ENCODE measurements at regions not wholly inside any gene's neighbourhood (a gene's known extent, or its start where the extent isn't known, plus 50 kb on each side); places are given as distances from the start of the nearest gene placed in this dataset.

- Mint-ChIP-seq H3K4me3 (no peak overlapping the region), H3K4me1 (no peaks in the 10 kb centered on the region), H3K9me3 (peaks cover 0 to 2% (median 0%) of the 10 kb centered on the region in 7 donors), H3K36me3 (no peaks in the 10 kb centered on the region), H3K27me3 (ENCODE audit: low read depth in 3 of 3) (peaks cover 0 to 2% (median 0%) of the 10 kb centered on the region in 3 donors), H3K27ac (no peak overlapping the region)
- Histone ChIP-seq H2AFZ (ENCODE audit: insufficient read depth, low read depth, low read length, poor library complexity, severe bottlenecking) (no peak overlapping the region), H3K79me2 (ENCODE audit: insufficient read depth, low read length) (no peaks in the 10 kb centered on the region), H3K4me2 (replicated peaks; ENCODE audit: extremely low read depth, low read length, poor library complexity, severe bottlenecking) (no peak overlapping the region), H3K4me3 (replicated peaks in 1 of 3; ENCODE audit: low read depth in 2 of 3, low read length in 3 of 3) (no peak overlapping the region), H4K20me1 (ENCODE audit: insufficient read depth, low read length) (no peaks in the 10 kb centered on the region), H3K27me3 (ENCODE audit: control insufficient read depth in 2 of 2, insufficient read depth in 2 of 2, low read length in 2 of 2) (no peaks in the 10 kb centered on the region), H3K36me3 (replicated peaks in 1 of 2; ENCODE audit: control insufficient read depth in 1 of 2, insufficient read depth in 2 of 2, low read length in 2 of 2) (no peaks in the 10 kb centered on the region), H3K9ac (ENCODE audit: insufficient read depth, low read length, poor library complexity, severe bottlenecking) (no peak overlapping the region), H3K4me1 (ENCODE audit: control insufficient read depth in 1 of 2, insufficient read depth in 2 of 2, low read length in 2 of 2) (no peaks in the 10 kb centered on the region), H3K9me3 (replicated peaks in 1 of 2; ENCODE audit: control insufficient read depth in 1 of 2, insufficient read depth in 1 of 2, low read length in 2 of 2) (no peaks in the 10 kb centered on the region), H3K27ac (ENCODE audit: low read depth in 1 of 2, low read length in 2 of 2) (no peak overlapping the region)
- TF ChIP-seq CTCF (IDR thresholded peaks at IDR 0.05): no peak
- intact Hi-C loops (cut with micrococcal nuclease): no loop called here
- no peak for DNase-seq
- WGBS (ENCODE audit: insufficient coverage): 91% methylated on average over 4 of the region's 4 CpGs
Measured at GRCh38 chr2:142605421-142605820, 272.0 kb upstream of the KYNU start.

GRCh38 chr2:142603759-142604158 lies 273.7 kb upstream of the KYNU start:
- intact Hi-C loops (cut with micrococcal nuclease): no loop called here
- Histone ChIP-seq H3K27ac (ENCODE audit: low read depth in 1 of 2, low read length in 2 of 2) (no peak overlapping the region), H3K27me3 (ENCODE audit: control insufficient read depth in 2 of 2, insufficient read depth in 2 of 2, low read length in 2 of 2) (no peaks in the 10 kb centered on the region), H3K4me3 (replicated peaks in 1 of 3; ENCODE audit: low read depth in 2 of 3, low read length in 3 of 3) (no peak overlapping the region), H3K9me3 (replicated peaks in 1 of 2; ENCODE audit: control insufficient read depth in 1 of 2, insufficient read depth in 1 of 2, low read length in 2 of 2) (no peaks in the 10 kb centered on the region), H3K79me2 (ENCODE audit: insufficient read depth, low read length) (no peaks in the 10 kb centered on the region), H2AFZ (ENCODE audit: insufficient read depth, low read depth, low read length, poor library complexity, severe bottlenecking) (no peak overlapping the region), H4K20me1 (ENCODE audit: insufficient read depth, low read length) (no peaks in the 10 kb centered on the region), H3K36me3 (replicated peaks in 1 of 2; ENCODE audit: control insufficient read depth in 1 of 2, insufficient read depth in 2 of 2, low read length in 2 of 2) (no peaks in the 10 kb centered on the region), H3K4me1 (ENCODE audit: control insufficient read depth in 1 of 2, insufficient read depth in 2 of 2, low read length in 2 of 2) (no peaks in the 10 kb centered on the region), H3K4me2 (replicated peaks; ENCODE audit: extremely low read depth, low read length, poor library complexity, severe bottlenecking) (no peak overlapping the region), H3K9ac (ENCODE audit: insufficient read depth, low read length, poor library complexity, severe bottlenecking) (no peak overlapping the region)
- DNase-seq: no peak
- peaks cover 0 to 3% (median 0%) of the 10 kb centered on the region in 3 donors for H3K27me3 Mint-ChIP-seq (ENCODE audit: low read depth in 3 of 3)
- TF ChIP-seq CTCF (IDR thresholded peaks at IDR 0.05): no peak
- H3K4me1 Mint-ChIP-seq: no peaks in the 10 kb centered on the region
- no CpG with 5 or more reads among the region's 1 CpG for WGBS (ENCODE audit: insufficient coverage)
- no peak overlapping the region for H3K4me3 Mint-ChIP-seq
- no peak overlapping the region for H3K27ac Mint-ChIP-seq
- H3K9me3 Mint-ChIP-seq: no peaks in the 10 kb centered on the region
- no peaks in the 10 kb centered on the region for H3K36me3 Mint-ChIP-seq
